Epithelial cell of proximal tubule (primary cell): ENCODE measurements at regions not wholly inside any gene's neighbourhood (a gene's known extent, or its start where the extent isn't known, plus 50 kb on each side); places are given as distances from the start of the nearest gene placed in this dataset.
"Not testable (repeated sequence)": the region's sequence is repeated elsewhere in the genome, so short reads cannot be mapped to it uniquely, and the experiment has no call there.

Experiments used
- DNase-seq: peaks from one replicate; pipeline ENCODE4 v3.0.0-alpha.2; 2011; ENCODE audit warnings: low read depth
- H3K4me3 ChIP-seq: 2 replicates; pipeline ENCODE4 v1.5.1; 2011; ENCODE audit warnings: low read depth, mild to moderate bottlenecking, low read length
- CTCF ChIP-seq: conservative IDR thresholded peaks from 2 replicates; pipeline ENCODE4 v1.5.1; 2012; ENCODE audit warnings: low read depth, mild to moderate bottlenecking, low read length

DNA sequence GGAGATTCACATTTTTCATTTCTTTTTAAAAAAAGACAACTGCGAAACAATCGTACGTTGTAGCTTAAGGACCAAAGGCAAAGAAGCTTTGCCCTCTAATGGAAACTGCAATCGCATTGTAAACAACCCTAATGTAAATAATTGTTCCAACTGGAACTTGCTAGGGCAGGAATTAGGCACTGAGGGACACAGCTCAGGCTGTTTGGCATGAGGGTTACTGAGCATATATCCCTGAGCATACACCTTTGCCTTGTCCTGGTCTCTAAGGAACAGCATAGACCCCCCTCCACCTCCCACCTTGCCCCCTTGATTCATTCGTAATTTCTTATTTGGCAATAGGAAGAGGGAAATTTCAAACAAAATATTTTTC is 396.4 kb downstream of the LNPK start:
- TF ChIP-seq CTCF = no peak
- H3K4me3 ChIP-seq = no peak overlapping the region
- no peak for DNase-seq

DNA sequence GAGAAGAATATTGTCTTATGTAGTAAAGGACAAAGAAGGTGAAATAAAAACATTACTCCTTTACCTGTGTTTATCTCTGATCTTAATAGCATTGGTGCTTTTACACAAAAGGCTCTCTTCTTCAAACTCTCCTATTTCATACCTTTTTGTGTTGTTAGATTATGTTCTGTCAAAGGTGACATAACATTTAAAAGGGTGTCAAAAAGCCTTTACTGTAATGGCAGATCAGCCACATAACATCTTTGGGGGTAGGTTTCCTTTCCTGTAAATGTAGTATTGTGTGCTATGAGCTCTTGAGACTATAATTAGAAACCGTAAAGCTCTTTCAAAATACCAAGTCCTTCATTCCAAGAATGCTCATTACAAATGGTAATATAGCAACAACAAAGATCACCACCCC is 400.1 kb downstream of the LNPK start:
- DNase-seq = no peak
- H3K4me3 ChIP-seq = no peak overlapping the region
- TF ChIP-seq CTCF = no peak

GRCh38 chr2:175599966-175600831 is 401.9 kb downstream of the LNPK start:
- DNase-seq = no peak
- no peak for TF ChIP-seq CTCF
- no peak overlapping the region for H3K4me3 ChIP-seq

DNA sequence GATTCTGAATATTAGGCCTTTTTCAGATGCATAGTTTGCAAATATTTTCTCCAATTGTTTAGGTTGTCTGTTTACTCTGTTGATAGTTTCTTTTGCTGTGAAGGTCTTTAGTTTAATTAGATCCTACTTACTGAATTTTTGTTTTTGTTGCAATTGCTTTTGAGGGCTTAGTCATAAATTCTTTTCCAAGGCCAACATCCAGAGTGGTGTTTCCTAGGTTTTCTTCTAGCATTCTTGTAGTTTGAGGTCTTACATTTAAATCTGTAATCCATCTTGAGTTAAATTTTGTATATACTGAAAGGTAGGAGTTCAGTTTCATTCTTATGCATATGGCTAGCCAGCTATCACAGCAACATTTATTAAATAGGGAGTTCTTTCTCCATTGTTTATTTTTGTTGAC is 404.8 kb downstream of the LNPK start:
- DNase-seq = no peak
- no peak for TF ChIP-seq CTCF
- no peak overlapping the region for H3K4me3 ChIP-seq

DNA sequence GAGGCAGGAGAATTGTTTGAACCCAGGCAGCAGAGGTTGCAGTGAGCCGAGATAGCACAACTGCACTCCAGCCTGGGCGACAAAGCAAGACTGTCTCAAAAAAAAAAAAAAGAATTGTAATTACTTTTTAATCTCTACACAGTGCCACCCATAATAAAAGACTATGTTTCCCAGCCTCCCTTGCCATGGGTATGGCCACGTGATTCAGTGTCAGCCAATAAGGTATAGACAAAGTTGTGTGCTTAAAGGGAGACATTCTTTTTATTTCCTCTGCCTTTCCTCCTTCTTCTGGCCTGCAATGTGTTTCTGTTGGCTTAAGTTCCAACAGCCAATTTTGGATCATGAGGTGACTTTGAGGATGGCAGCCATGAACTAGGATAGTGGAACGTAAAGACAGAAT is 406.9 kb downstream of the LNPK start:
- no peak overlapping the region for H3K4me3 ChIP-seq
- DNase-seq = no peak
- TF ChIP-seq CTCF = no peak

- H3K4me3 ChIP-seq, DNase-seq: not testable (repeated sequence)
Measured at GRCh38 chr2:175593686-175594525, 408.2 kb downstream of the LNPK start.

DNA sequence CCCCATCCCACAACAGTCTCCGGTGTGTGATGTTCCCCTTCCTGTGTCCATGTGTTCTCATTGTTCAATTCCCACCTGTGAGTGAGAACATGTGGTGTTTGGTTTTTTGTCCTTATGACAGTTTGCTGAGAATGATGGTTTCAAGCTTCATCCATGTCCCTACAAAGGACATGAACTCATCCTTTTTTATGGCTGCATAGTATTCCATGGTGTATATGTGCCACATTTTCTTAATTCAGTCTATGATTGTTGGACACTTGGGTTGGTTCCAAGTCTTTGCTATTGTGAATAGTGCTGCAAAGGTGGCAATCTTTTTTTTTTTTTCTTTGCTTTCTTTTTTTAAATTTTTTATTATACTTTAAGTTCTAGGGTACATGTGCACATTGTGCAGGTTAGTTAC is 406.7 kb upstream of the ATP5MC3 start:
- DNase-seq, H3K4me3 ChIP-seq: not testable (repeated sequence)

DNA sequence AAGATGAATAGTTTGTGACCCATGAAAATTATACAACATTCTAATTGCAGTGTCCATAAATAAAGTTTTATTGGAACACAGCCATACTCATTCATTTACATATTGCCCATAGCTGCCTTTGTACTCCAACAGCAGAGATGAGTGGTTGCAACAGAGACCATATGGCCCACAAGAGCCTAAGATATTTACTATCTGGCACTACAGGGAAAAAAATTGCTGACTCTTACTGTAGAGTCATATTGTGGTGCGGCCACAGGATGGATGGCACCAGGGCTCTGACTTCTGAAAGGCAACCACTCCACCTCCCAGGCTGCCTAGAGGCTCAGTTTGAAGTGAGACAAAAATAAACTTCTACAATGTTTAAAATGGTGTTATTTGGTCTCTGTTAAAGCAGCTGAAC is 404.0 kb upstream of the ATP5MC3 start:
- no peak overlapping the region for H3K4me3 ChIP-seq
- no peak for TF ChIP-seq CTCF
- DNase-seq = no peak
